ENCODE measurements at regions not wholly inside any gene's neighbourhood (a gene's known extent, or its start where the extent isn't known, plus 50 kb on each side); places are given as distances from the start of the nearest gene placed in this dataset.

GRCh38 chr2:18454692-18455235 lies 105.7 kb downstream of the RDH14 start:
- no peak for TF ChIP-seq CTCF (IDR thresholded peaks at IDR 0.05; ENCODE audit: low read depth, low read length, missing input control)
- TF ChIP-seq SP1 (IDR thresholded peaks at IDR 0.05), result no peak
- TF ChIP-seq GABPA (IDR thresholded peaks at IDR 0.05 in 1 of 2, conservative IDR thresholded peaks at IDR 0.05 in 1 of 2), result no peak
- no peak for TF ChIP-seq ATF3 (IDR thresholded peaks at IDR 0.05)
- TF ChIP-seq REST (IDR thresholded peaks at IDR 0.05), result no peak

All from liver (tissue), 3 donors.